HG03469 (cell line): ENCODE measurements at regions not wholly inside any gene's neighbourhood (a gene's known extent, or its start where the extent isn't known, plus 50 kb on each side); places are given as distances from the start of the nearest gene placed in this dataset.
"Not testable (repeated sequence)": the region's sequence is repeated elsewhere in the genome, so short reads cannot be mapped to it uniquely, and the experiment has no call there.

Experiments
- ATAC-seq: cut with Tn5 transposase; IDR thresholded peaks from one replicate; pipeline ENCODE4 v1.9.1; 2021; ENCODE audit warnings: mild to moderate bottlenecking, moderate library complexity, moderate number of reproducible peaks; ENCODE audit not compliant: unreplicated experiment

DNA sequence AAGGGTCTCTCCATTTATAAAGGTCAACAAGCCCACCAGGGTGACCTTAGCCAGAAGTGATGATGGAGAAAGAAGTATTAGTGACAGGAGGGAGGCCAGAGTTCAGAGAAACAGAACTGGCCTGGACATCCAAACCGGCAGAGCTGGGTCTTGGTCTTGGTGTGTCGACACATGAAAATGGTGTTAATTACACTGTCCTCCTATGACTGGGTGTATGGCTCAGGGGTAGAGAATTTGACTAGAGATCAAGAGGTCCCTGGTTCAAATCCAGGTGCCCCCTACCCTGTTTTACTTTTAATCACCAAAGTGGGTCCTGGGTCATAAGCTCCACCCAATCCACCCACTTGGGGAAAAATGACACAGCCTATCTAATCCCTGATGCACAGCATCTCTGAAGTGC is 110.6 kb upstream of the ZNF746 start:
- no peak for ATAC-seq

DNA sequence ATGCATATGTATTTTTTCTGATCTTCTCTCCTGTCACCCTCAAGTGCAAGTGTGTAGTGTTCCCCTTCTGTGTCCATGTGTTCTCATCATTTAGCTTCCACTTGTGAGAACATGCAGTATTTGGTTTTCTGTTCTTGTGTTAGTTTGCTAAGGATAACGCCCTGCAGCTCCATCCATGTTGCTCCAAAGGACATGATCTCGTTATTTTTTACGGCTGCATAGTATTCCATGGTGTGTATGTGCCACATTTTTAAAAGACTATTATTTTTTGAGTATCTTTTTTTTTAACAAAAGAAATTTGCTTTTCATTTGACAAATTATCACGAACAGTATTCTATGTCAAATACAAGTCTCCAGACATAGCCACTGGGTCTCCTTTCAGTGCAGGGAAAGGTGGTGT is 110.1 kb upstream of the ZNF746 start:
- ATAC-seq, result no peak

DNA sequence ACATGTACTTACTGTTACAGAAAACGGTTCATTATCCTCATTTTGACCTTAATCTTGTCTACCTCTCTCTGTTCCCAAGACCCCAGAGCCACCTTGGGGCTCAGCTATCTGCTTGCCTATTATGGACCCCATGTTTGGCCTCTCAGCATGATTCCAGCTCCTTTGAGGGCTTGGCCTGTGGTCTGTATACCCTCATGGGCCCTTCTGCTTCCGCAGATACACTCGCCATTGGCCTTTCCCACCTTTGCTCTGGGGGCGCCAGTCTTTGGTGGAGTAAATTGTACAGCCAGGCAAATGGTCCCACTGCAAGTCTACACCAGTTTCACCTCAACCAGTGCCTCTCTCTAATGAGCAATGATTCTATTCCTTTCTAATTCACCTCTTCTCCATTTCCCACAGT is 109.2 kb upstream of the ZNF746 start:
- no peak for ATAC-seq

DNA sequence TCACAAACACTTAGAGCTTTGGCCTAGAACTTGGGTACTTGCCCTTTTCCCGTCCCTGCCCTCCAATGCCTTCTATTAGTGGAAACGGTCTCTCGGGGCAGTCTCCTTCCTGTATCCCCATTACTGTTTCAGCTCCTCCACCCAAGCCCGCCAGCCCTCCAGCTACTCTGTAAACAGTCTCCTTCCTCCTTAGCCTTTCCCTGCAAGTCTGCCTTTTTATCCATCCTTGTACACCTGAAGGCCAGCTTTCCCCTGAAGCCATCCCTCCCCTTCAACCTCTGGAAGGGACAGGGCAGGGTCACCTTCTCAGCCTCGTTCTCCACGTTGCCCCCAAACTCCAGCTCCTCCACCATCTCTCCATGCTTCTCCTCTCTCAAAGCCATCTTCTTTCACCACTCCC is 108.1 kb upstream of the ZNF746 start:
- no peak for ATAC-seq

DNA sequence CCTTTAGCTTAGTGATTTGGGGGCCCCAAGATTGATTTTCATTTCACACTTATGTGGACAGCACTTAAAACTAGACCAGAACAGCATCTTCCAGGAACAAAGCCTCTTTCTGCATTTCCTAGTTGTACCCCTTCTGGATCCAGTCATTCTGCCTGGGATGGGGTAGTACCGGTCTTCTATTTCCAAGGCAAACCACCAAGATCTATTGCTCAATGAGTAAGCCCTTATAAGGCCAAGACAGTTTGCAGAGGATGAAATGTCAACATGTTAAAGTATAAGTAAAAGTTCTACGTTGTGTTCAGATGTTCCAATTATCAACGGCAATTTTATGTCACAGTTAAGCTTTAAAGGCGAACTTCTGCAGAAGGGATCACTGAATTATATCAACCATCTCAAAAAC is 106.9 kb upstream of the ZNF746 start:
- no peak for ATAC-seq

DNA sequence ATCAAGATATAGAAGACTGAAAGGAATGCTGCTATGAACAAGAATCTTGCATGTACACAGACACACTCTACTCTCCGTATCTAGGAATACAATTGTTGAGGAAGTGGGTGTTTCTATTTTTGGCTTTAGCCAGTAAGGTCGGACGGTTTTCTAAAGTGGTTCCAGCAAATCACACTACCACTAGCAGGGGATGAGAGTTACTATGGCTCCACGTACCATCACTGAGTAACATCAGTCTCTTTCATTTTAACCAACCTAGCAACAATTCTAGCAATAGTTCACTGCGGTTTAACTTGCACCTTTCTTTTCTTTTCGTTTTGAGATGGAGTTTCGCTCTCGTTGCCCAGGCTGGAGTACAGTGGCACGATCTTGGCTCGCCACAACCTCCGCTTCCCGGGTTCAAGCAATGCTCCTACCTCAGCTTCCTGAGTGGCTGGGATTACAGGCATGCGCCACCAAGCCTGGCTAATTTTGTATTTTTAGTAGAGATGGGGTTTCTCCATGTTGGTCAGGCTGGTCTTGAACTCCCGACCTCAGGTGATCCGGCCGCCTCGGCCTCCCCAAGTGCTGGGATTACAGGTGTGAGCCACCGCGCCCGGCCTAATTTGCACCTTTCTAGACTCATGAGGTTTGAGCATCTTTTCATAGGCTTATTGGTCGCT is 103.2 kb upstream of the ZNF746 start:
- ATAC-seq, result peak; percentile 92

DNA sequence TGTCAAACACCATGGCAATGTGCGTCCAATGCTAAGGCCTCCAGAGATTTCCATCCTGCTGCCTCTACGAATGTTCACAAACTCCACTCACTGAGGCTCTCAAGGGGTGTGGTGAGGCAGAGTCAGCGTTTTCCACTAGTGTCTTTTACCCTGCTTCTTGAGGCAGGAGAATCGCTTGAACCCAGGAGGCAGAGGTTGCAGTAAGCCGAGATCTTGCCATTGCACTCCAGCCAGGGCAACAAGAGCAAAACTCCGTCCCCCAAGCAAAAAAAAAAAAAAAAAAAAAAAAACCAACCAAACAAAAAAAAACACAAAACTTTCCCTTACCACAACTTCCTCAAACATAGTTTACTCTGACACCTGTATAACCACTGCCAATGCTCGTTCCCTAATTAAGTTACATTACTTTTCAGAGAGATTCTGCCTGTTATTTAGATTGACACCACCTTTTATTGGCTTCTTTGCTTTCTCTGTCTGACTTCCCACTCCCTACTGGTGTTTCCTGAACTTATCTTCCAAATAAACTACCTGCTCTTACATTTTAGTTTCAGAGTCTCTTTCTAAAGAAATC is 102.1 kb upstream of the ZNF746 start:
- ATAC-seq, result peak; percentile 32

DNA sequence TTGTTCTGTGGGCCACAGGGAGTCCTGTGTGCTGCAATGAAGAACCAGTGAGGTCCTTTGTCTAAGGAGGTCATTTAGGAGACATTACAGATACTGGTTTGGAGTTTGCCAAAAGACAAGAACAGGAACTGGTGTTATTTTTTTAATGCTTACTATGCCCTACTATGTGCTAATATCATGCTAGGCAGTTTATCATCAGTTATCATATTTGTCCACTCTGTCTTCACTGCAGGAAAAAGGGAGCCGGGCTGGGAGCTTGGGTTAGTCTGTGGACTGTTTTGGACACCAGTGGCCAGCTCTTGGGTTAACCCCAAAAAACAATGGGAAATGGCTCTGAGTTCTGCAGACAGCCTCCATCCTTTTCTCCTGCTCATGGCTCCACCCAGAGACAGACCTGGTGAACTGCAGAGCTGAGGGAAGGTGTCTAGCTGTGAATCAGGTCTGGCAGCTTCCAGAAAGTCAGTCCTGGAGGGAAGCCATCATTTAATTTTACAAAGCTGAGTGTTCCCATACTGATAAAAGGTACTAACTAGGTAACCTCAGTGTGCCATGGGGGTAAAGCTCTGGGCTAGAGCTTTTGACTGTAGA is 101.2 kb upstream of the ZNF746 start:
- ATAC-seq, result no peak

DNA sequence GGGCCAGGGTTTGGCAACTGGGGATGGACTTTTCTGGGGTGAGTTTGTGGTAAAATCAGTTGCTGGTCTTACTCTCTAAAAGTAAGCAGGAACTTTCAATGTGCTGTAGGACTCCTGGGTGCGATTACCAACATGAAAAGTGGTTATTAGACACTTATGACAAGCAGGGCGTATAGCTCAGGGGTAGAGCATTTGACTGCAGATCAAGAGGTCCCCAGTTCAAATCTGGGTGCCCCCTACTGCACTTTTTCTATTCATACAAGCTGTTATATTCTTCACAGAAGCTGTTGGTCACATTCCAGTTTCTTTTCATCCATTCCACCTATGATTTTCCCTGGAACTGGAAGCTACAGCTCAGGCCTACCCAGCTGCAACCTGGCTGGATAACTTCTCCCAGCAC is 100.2 kb upstream of the ZNF746 start:
- ATAC-seq, result not testable (repeated sequence)

DNA sequence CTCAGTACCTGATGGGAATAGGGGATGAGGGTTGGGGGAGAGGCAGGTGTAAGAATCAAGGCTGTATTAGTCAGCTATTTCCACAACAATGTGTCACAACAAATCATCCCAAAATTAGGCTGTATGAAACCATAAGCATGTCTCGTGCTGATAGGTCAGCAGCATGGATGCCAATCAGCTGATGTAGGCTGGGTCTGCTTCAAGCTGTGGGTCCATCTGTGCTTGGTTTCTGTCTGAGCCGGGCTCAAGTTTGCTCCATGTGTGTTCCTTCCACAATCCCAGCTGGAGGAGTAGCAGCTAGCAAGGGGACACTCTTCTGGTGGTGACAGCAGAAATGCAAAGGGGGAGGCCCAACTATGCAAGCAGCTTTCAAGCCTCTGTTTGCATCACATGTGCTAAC is 97.9 kb upstream of the ZNF746 start:
- ATAC-seq, result no peak

DNA sequence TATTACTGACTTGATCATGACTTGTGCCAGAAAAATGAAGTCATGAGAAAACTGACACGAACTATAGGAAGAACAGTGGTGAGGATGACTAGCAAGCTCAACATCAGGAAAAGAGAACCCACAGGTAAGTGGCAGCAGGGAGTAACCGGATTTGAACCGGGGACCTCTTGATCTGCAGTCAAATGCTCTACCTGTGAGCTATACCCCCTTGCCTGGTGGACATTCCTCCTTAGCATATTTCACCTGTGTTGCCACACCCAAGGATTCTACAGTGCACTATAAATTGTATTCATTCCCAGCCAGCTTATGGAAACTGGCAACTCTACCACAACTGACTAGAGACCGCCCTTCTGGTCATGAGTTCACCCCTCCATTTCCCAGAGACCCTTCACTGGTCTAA is 97.5 kb upstream of the ZNF746 start:
- no peak for ATAC-seq

DNA sequence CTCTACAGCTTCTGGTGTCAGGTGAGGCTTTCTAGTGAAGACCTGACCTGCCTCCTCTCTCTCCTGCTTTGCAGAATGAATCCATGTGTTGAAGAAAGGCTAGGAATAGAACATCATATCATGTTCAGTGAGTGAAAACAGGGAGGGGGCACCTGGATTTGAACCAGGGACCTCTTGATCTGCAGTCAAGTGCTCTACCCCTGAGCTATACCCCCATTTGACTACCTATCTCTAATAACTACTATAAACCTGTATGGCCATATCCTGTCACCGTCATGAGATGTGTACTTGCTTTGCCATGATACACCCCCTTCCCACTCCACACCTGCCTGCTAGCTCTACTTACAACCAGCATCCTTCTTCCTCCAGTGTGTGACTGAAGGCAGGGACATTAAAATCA is 91.3 kb upstream of the ZNF746 start:
- ATAC-seq, result no peak

DNA sequence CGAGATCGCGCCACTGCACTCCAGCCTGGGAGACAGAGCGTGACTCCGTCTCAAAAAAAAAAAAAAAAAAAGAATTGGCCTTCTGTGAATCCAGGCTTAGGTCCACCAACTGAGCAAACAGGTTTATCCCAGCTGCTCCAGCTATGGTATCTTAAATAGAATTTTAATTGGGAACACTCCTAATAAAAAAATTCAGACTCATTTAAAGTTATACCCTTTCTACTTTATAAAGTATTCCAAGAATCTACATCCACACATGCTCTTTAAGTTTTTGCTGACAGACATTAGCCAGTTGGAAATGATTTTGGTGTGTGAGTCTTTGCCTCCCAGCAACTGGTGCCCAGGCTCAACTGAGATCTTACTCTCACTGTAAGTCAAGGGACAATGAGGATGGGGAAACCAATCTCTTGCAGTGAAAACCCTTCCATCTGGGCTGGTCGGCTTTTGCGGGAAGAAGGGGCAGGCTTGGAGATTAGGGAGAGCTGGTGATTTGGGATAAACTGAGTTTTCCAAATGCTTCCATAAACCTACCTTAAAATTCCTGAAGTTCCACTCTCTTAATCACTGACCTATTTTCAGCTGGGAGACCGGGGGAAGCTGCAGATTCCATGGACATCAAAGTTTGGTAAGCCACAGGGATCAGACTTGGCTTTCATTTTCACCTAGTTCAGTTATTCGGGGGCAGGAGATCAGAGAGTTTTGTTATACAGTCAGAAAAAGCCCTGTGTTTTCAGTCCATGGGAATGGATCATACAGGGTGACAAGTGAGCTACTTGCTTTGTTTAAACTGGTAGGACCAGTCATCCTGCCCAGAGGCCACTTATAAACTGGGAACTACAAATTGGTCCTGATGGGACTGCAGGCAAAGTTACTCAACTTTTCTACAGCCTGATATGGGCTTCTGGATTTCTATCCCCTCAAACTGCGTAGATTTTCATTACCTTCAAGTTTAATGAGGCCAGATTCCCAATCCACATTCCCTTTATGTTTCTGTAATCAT is 89.3 kb upstream of the ZNF746 start:
- no peak for ATAC-seq

DNA sequence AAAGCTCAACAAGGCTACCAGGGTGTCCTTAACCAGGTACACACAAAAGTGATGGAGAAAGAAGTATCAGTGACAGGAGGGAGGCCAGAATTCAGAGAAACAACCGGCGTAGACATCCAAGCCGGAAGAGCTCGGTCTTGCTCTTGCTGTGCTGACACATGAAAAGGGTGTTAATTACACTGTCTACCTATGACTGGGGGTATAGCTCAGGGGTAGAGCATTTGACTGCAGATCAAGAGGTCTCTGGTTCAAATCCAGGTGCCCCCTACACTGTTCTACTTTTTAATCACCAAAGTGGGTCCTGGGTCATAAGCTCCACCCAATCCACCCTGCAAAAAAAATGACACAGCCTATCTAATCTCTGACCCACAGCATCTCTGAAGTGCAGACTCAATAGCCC is 86.9 kb upstream of the ZNF746 start:
- ATAC-seq, result no peak

DNA sequence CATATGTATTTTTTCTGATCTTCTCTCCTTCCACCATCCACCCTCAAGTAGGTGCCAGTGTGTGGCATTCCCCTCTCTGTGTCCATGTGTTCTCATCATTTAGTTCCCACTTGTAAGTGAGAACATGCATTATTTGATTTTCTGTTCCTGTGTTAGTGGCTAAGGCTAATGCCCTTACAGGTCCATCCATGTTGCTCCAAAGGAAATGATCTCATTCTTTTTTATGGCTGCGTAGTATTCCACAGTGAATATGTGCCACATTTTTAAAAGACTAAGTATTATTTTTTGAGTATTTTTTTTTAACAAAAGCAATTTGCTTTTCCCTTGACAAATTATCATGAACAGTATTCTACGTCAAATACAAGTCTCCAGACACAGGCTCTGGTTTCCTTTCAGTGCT is 86.4 kb upstream of the ZNF746 start:
- no peak for ATAC-seq

DNA sequence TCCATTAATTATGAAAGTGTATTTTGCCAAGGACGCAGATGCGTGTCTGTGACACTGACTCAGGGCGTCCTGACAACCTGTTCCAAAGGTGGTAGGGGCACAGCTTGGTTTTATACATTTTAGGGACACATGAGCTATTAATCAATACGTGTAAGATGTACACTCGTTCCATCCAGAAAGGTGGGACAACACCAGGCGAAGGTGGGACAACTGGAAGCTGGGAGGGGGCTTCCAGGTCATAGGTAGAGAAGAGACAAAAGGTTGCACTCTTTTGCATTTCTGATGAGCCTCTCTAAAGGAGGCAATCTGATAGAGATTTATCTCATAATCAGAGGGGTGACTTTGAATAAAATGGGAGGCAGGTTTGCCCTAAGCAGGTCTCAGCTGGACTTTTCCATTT is 82.7 kb upstream of the ZNF746 start:
- no peak for ATAC-seq

DNA sequence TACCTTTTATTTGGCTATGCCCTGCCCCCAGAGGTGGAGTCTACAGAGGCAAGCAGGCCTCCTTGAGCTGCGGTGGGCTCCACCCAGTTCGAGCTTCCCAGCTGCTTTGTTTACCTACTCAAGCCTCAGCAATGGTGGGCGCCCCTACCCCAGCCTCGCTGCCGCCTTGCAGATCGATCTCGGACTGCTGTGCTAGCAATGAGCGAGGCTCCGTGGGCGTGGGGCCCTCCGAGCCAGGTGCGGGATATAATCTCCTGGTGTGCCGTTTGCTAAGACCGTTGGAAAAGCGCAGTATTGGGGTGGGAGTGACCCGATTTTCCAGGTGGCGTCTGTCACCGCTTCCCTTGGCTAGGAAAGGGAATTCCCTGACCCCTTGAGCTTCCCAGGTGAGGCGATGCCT is 81.8 kb upstream of the ZNF746 start:
- ATAC-seq, result not testable (repeated sequence)

DNA sequence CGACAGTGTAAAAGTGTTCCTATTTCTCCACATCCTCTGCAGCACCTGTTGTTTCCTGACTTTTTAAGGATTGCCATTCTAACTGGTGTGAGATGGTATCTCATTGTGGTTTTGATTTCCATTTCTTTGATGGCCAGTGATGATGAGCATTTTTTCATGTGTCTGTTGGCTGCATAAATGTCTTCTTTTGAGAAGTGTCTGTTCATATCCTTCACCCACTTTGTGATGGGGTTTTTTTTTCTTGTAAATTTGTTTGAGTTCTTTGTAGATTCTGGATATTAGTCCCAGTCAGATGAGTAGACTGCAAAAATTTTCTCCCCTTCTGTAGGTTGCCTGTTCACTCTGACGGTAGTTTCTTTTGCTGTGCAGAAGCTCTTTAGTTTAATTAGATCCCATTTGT is 76.8 kb upstream of the ZNF746 start:
- not testable (repeated sequence) for ATAC-seq

DNA sequence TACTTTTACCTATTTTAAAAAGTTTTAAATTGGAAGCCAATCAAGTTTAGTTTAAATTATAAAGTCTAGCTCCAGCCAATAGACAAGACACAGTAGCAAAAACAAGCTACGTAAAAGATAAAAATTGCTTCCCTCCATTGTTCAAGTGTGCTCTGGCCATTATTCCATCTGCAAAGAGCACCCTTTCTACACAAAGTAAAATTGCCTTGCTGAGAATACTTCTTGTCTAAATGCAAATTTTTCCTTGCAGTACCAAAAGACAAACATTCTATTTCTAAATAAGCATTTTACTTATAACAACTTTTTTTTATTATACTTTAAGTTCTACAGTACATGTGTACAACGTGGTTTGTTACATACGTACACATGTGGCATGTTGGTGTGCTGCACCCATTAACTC is 75.9 kb upstream of the ZNF746 start:
- ATAC-seq, result no peak

DNA sequence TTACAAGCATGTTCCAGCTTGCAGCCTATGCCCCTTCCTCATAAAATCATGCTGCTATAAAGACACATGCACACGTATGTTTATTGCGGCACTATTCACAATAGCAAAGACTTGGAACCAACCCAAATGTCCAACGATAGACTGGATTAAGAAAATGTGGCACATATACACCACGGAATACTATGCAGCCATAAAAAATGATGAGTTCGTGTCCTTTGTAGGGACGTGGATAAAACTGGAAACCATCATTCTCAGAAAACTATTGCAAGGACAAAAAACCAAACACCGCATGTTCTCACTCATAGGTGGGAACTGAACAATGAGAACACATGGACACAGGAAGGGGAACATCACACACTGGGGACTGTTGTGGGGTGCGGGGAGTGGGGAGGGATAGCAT is 75.3 kb upstream of the ZNF746 start:
- ATAC-seq, result not testable (repeated sequence)

DNA sequence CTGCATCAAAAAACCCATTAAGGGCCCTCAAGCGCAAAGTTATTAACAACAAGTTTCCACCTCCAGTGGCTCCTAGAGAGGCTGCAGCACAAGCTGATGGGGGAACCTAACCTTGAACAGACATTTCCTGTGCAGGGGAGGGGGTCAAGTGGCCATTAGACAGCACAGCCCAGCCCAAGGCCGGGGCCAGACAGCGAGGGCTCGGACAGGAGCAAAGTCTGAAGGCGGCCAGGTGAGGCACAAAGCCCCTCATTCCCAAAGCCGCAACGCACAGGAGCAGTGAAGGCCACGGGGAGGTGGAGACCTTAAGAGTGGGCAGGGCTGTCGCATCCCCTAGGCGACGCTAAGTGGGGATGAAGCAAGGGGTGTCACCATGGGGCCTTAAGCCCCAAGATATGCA is 73.2 kb upstream of the ZNF746 start:
- ATAC-seq, result no peak
